ENCODE measurements at regions not wholly inside any gene's neighbourhood (a gene's known extent, or its start where the extent isn't known, plus 50 kb on each side); places are given as distances from the start of the nearest gene placed in this dataset.

GRCh38 chr21:39083377-39084008, 99.8 kb downstream of the PSMG1 start:
- dilution Hi-C loops (cut with MboI; ENCODE audit: extremely low pct_ligation_motif_present, low sequenced_read_pairs), result no loop called here
- POLR2A ChIA-PET, result no interaction called here
- no peak for TF ChIP-seq GATA2 (IDR thresholded peaks at IDR 0.05; ENCODE audit: insufficient read depth, insufficient read length, low read depth, low read length)

GRCh38 chr21:39082656-39083376, 100.4 kb downstream of the PSMG1 start:
- CTCF ChIA-PET, result no interaction called here
- H3K4me1 ChIP-seq (ENCODE audit: control insufficient read depth, extremely low read depth, insufficient read depth, low read length), result no peaks in the 10 kb centered on the region

More at GRCh38 chr21:39083377-39084008, 99.8 kb downstream of the PSMG1 start:
- Histone ChIP-seq H3K4me2 (ENCODE audit: insufficient read depth, low read length) (no peak overlapping the region), H2AFZ (ENCODE audit: low read depth, low read length) (no peak overlapping the region), H3K9ac (replicated peaks; ENCODE audit: extremely low read depth, insufficient read depth, low read length) (no peak overlapping the region), H3K9me1 (replicated peaks; ENCODE audit: control insufficient read depth, extremely low read depth, insufficient read depth, low read length) (no peaks in the 10 kb centered on the region), H3K27ac (ENCODE audit: insufficient read depth, low read depth, low read length) (no peak overlapping the region), H4K20me1 (replicated peaks; ENCODE audit: control insufficient read depth, extremely low read depth, insufficient read depth, low read length) (no peaks in the 10 kb centered on the region), H3K9me3 (replicated peaks; ENCODE audit: control insufficient read depth, insufficient read depth, low read length) (no peaks in the 10 kb centered on the region), H3K27me3 (ENCODE audit: control insufficient read depth in 2 of 2, insufficient read depth in 2 of 2, low read length in 2 of 2) (peaks cover 2 to 4% of the 10 kb centered on the region in 2 experiments), H3K4me3 (replicated peaks in 1 of 3; ENCODE audit: insufficient read depth in 1 of 3, low read depth in 1 of 3, low read length in 3 of 3) (no peak overlapping the region), H3K36me3 (ENCODE audit: control insufficient read depth in 2 of 2, extremely low read depth in 1 of 2, insufficient read depth in 2 of 2, low read length in 2 of 2) (no peaks in the 10 kb centered on the region), H3K79me2 (ENCODE audit: control insufficient read depth, insufficient read depth, low read length) (no peaks in the 10 kb centered on the region), H3K4me1 (ENCODE audit: control insufficient read depth, extremely low read depth, insufficient read depth, low read length) (no peaks in the 10 kb centered on the region)
- intact Hi-C loops (cut with micrococcal nuclease), result no loop called here
- BruUV-seq (replicated peaks), result no TSS peak
- CTCF ChIA-PET, result no interaction called here
- FAIRE-seq (no peak), DNase-seq (ENCODE audit: low read depth, low spot score) (no peak)

More at GRCh38 chr21:39082656-39083376, 100.4 kb downstream of the PSMG1 start:
- Histone ChIP-seq H3K27me3 (ENCODE audit: control insufficient read depth in 2 of 2, insufficient read depth in 2 of 2, low read length in 2 of 2) (peaks cover 2 to 4% of the 10 kb centered on the region in 2 experiments), H3K9me1 (replicated peaks; ENCODE audit: control insufficient read depth, extremely low read depth, insufficient read depth, low read length) (no peaks in the 10 kb centered on the region), H3K36me3 (ENCODE audit: control insufficient read depth in 2 of 2, extremely low read depth in 1 of 2, insufficient read depth in 2 of 2, low read length in 2 of 2) (no peaks in the 10 kb centered on the region), H4K20me1 (replicated peaks; ENCODE audit: control insufficient read depth, extremely low read depth, insufficient read depth, low read length) (no peaks in the 10 kb centered on the region), H3K79me2 (ENCODE audit: control insufficient read depth, insufficient read depth, low read length) (no peaks in the 10 kb centered on the region), H3K27ac (ENCODE audit: insufficient read depth, low read depth, low read length) (no peak overlapping the region), H3K9ac (replicated peaks; ENCODE audit: extremely low read depth, insufficient read depth, low read length) (no peak overlapping the region), H3K4me2 (ENCODE audit: insufficient read depth, low read length) (no peak overlapping the region), H2AFZ (ENCODE audit: low read depth, low read length) (no peak overlapping the region), H3K9me3 (replicated peaks; ENCODE audit: control insufficient read depth, insufficient read depth, low read length) (no peaks in the 10 kb centered on the region), H3K4me3 (replicated peaks in 1 of 3; ENCODE audit: insufficient read depth in 1 of 3, low read depth in 1 of 3, low read length in 3 of 3) (no peak overlapping the region)
- intact Hi-C loops (cut with micrococcal nuclease), result no loop called here
- BruUV-seq (replicated peaks), result no TSS peak
- FAIRE-seq (no peak), DNase-seq (ENCODE audit: low read depth, low spot score) (no peak)
- POLR2A ChIA-PET, result no interaction called here
- TF ChIP-seq GATA2 (IDR thresholded peaks at IDR 0.05; ENCODE audit: insufficient read depth, insufficient read length, low read depth, low read length), result no peak
- no peak for TF ChIP-seq MAX (IDR thresholded peaks at IDR 0.05; ENCODE audit: insufficient read depth, insufficient read length)
- no peak for TF ChIP-seq POLR2AphosphoS5 (IDR thresholded peaks at IDR 0.05; ENCODE audit: insufficient read depth, low read depth, low read length)
- no peak for TF ChIP-seq EZH2 (IDR thresholded peaks at IDR 0.05; ENCODE audit: borderline replicate concordance, low read depth, low read length, severe bottlenecking)
- no peak for TF ChIP-seq MYC (IDR thresholded peaks at IDR 0.05; ENCODE audit: low read depth, low read length)
- TF ChIP-seq CTCF (IDR thresholded peaks at IDR 0.05; ENCODE audit: extremely low read depth in 1 of 2, insufficient read depth in 1 of 2, low read depth in 1 of 2, low read length in 2 of 2), result no peak
- no peak for TF ChIP-seq POLR2A (IDR thresholded peaks at IDR 0.05; ENCODE audit: low read depth, low read length)
- TF ChIP-seq FOS (IDR thresholded peaks at IDR 0.05; ENCODE audit: borderline replicate concordance, insufficient read depth, low read length), result no peak
- TF ChIP-seq JUN (IDR thresholded peaks at IDR 0.05; ENCODE audit: borderline replicate concordance, insufficient read depth, insufficient read length, low read depth), result no peak
- dilution Hi-C loops (cut with MboI; ENCODE audit: extremely low pct_ligation_motif_present, low sequenced_read_pairs), result no loop called here

Data from endothelial cell of umbilical vein (primary cell).